Urinary bladder (tissue), 3 donors: ENCODE measurements at regions not wholly inside any gene's neighbourhood (a gene's known extent, or its start where the extent isn't known, plus 50 kb on each side); places are given as distances from the start of the nearest gene placed in this dataset.
"Not testable (repeated sequence)": the region's sequence is repeated elsewhere in the genome, so short reads cannot be mapped to it uniquely, and the experiment has no call there.

Source experiments
- DNase-seq: peaks from one replicate; pipeline ENCODE4 v3.0.0-alpha.2; 2015; ENCODE audit errors: extremely low spot score
- H3K27ac ChIP-seq: one replicate; pipeline ENCODE4 v1.5.1; 2013; ENCODE audit warnings: low read depth, mild to moderate bottlenecking, moderate library complexity
- H3K36me3 ChIP-seq: one replicate; pipeline ENCODE4 v1.6.1; 2013; ENCODE audit warnings: mild to moderate bottlenecking, moderate library complexity; ENCODE audit not compliant: insufficient read depth
- H3K4me1 ChIP-seq: one replicate; pipeline ENCODE4 v1.6.1; 2013; ENCODE audit warnings: mild to moderate bottlenecking, moderate library complexity; ENCODE audit not compliant: insufficient read depth
- H3K4me3 ChIP-seq: one replicate; pipeline ENCODE4 v1.5.1; 2013; ENCODE audit warnings: low read depth, low read length
- WGBS: extraction: QIAGEN DNeasy Blood & Tissue Kit; methylation state at CpG from one replicate; pipeline ENCODE4 v1.1.7; 2013; 5-methylcytosine and 5-hydroxymethylcytosine counted together
- donor health status: healthy with polysubstance abuse.
- donor health status: healthy.

- Histone ChIP-seq H3K27ac (no peak overlapping the region), H3K4me3 (no peak overlapping the region), H3K36me3 (no peaks in the 10 kb centered on the region), H3K4me1 (no peaks in the 10 kb centered on the region)
- WGBS, result 58% methylated on average over 1 of the region's 1 CpG
- DNase-seq, result no peak
Observed at GRCh38 chr4:128676095-128676494, 133.4 kb upstream of the JADE1 start.

DNA sequence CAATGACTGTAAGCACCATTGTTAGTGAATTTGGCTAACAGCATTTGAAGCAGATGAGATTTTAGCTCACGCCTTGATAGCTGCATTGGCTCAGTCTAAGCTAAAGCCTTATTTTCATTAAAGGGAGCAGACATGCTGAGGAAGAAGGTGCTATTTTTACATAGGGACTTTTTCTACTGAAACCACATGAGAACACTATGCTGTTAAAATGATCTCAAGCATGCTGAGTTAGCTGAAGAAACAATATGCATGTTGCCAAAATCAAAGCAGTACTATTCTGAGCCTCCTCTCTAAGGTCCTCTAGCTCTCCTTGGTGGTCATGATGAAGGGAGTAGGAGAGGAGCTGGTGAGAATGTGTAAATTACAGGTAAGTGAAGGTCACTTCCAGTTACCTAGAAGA is 134.4 kb upstream of the JADE1 start:
- H3K27ac ChIP-seq, result no peak overlapping the region
- no peak overlapping the region for H3K4me3 ChIP-seq
- no peaks in the 10 kb centered on the region for H3K36me3 ChIP-seq
- no peaks in the 10 kb centered on the region for H3K4me1 ChIP-seq
- 45% methylated on average over 1 of the region's 1 CpG for WGBS
- DNase-seq, result no peak

DNA sequence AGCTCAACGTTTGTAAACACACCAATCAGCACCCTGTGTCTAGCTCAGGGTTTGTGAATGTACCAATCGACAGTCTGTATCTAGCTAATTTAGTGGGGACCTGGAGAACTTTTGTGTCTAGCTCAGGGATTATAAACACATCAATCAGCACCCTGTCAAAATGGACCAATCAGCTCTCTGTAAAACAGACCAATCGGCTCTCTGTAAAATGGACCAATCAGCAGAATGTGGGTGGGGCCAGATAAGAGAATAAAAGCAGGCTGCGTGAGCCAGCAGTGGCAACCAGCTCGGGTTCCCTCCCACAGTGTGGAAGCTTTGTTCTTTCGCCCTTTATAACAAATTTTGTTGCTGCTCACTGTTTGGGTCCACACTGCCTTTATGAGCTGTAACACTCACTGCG is 136.3 kb upstream of the JADE1 start:
- H3K4me3 ChIP-seq, H3K27ac ChIP-seq, H3K36me3 ChIP-seq, DNase-seq, H3K4me1 ChIP-seq: not testable (repeated sequence)
- 79% methylated on average over 7 of the region's 7 CpGs for WGBS

GRCh38 chr4:128672596-128672995 is 136.9 kb upstream of the JADE1 start:
- not testable (repeated sequence) for H3K4me1 ChIP-seq, DNase-seq, H3K36me3 ChIP-seq, H3K27ac ChIP-seq, H3K4me3 ChIP-seq
- 93% methylated on average over 22 of the region's 22 CpGs for WGBS

DNA sequence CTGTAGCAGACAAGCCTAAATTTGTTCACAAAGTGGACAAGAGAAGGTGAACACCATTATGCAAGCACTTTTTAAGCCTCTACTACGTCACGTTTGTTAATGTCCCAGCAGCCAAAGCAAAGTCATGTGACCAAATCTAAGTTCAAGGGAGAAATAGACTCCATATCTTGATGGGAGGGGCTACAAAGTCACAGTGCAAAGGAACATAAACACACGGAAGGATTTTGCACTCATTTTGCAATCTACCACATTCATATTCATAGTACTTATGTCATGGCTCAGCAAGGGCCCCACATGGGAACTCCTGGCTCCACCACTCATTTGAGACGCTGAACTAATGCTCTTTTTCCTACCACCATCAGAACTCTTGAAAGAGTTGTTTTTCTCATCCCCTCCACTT is 139.0 kb upstream of the JADE1 start:
- Histone ChIP-seq H3K4me1 (no peaks in the 10 kb centered on the region), H3K27ac (no peak overlapping the region), H3K36me3 (no peaks in the 10 kb centered on the region), H3K4me3 (no peak overlapping the region)
- 85% methylated on average over 4 of the region's 4 CpGs for WGBS
- DNase-seq, result no peak

DNA sequence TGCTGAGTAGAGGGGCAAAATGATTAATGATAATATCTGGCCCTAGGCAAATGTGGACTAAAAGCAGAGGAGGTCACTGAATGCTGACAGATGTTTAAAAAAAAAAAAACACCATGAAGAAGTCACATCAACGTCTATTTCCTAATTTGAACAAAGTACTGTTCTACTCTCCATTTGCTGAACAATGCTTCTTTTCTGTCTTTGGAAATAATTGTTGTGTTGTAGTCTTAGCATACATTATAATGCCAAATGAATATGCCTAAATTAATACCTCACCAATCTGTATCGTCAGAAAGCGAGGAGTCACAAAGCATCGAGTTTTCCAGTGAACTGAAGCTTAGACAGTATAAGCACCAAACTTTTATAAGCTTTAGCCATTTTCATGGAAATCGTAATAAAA is 140.9 kb upstream of the JADE1 start:
- H3K4me3 ChIP-seq, result no peak overlapping the region
- H3K27ac ChIP-seq, result no peak overlapping the region
- no peak for DNase-seq
- 86% methylated on average over 5 of the region's 5 CpGs for WGBS
- H3K4me1 ChIP-seq, result no peaks in the 10 kb centered on the region
- H3K36me3 ChIP-seq, result no peaks in the 10 kb centered on the region

DNA sequence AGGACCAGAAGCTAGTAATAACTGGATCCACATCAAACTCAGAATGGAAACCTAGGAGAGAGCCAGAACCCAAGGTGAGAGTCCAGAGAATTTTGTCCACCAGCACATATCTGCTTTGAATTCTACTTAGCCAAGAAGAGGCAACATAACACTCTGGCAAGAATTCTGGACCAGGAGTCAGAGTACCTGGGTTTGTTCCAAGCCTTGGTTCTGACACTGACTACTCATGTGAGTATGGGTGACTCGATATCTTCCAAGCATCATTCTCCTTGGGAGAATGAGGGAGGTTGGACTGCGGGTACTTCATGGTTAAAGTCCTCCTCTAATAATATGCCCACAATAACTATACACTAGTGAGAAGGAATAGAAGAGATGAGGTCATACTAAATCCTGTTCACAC is 144.0 kb upstream of the JADE1 start:
- Histone ChIP-seq H3K36me3 (no peaks in the 10 kb centered on the region), H3K4me1 (no peaks in the 10 kb centered on the region), H3K4me3 (no peak overlapping the region), H3K27ac (no peak overlapping the region)
- whole genome bisulfite sequencing, result 69% methylated on average over 2 of the region's 2 CpGs
- no peak for DNase-seq

DNA sequence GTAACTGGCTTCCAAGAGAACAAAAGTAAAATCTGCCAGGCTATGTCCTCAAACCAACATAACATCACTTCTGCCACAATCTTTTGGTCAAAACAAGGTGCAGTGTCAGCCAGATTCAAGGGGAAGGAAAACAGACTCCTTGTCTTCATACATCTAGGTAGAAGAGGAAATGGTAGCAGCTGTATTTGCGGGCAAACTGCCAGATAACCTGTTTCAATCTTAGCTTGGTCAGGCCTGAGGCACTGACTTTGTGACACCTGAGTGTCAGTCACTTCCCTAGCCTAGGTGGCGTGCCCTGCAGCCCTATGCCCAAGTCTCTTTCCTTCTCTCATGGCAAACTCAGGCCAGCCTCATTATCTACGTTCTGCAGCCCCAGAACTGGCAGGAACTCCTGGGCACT is 146.2 kb upstream of the JADE1 start:
- H3K4me1 ChIP-seq, result no peaks in the 10 kb centered on the region
- no peaks in the 10 kb centered on the region for H3K36me3 ChIP-seq
- no peak overlapping the region for H3K27ac ChIP-seq
- DNase-seq, result no peak
- WGBS, result 76% methylated on average over 3 of the region's 3 CpGs
- no peak overlapping the region for H3K4me3 ChIP-seq

- no peak overlapping the region for H3K27ac ChIP-seq
- WGBS, result 83% methylated on average over 6 of the region's 6 CpGs
- no peaks in the 10 kb centered on the region for H3K4me1 ChIP-seq
- no peak overlapping the region for H3K4me3 ChIP-seq
- no peak for DNase-seq
- no peaks in the 10 kb centered on the region for H3K36me3 ChIP-seq
Observed at GRCh38 chr4:128661479-128661878, 148.0 kb upstream of the JADE1 start.

GRCh38 chr4:128660361-128661215 is 148.9 kb upstream of the JADE1 start:
- Histone ChIP-seq H3K36me3 (no peaks in the 10 kb centered on the region), H3K4me3 (no peak overlapping the region), H3K27ac (no peak overlapping the region), H3K4me1 (no peaks in the 10 kb centered on the region)
- peak; percentile 70 for DNase-seq
- 50% methylated on average over 3 of the region's 3 CpGs for WGBS

DNA sequence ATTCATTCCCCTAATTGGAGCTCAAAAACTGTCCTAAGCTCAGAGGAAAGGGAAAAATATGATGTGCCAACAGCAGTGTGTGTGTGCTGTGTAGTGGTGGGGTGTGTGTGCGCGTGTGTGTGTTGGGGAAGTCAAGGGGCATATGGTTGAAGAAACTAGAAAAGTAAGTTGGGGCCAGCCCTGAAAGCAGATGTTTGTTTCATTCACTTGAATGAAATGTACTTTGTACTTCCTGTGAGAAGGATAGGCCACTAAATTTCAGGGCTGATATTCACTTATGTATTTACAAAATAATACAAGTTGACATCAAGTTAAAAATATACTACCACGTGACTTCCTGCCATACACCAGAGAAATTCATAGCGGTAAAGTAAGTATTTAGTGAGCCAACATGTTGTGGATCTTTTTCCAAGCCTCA is 151.3 kb upstream of the JADE1 start:
- no peak for DNase-seq
- Histone ChIP-seq H3K4me1 (no peaks in the 10 kb centered on the region), H3K36me3 (no peaks in the 10 kb centered on the region), H3K27ac (no peak overlapping the region), H3K4me3 (no peak overlapping the region)
- 55% methylated on average over 4 of the region's 4 CpGs for WGBS

DNA sequence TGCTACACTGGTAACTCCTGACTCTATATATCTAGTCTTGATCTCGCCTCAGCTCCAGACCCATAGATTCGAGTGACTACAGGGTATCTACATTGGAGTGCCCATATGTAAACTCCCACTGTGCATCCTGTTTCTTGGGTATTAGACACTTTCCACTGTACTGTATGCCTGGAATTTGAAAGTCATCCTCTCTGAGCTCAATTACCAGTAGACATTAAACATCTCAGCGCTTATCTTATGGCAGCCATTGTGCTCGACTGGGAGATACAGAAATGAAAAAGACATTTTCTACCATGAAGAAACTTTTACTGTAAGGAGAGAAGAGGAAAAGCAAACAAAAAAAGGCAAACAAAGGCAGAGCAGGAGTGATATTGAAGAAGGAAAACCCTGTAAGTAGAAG is 151.9 kb upstream of the JADE1 start:
- Histone ChIP-seq H3K4me1 (no peaks in the 10 kb centered on the region), H3K36me3 (no peaks in the 10 kb centered on the region), H3K27ac (no peak overlapping the region), H3K4me3 (no peak overlapping the region)
- 97% methylated on average over 4 of the region's 4 CpGs for WGBS
- no peak for DNase-seq

GRCh38 chr4:128654465-128654864 is 155.0 kb upstream of the JADE1 start:
- H3K4me1 ChIP-seq, result no peaks in the 10 kb centered on the region
- H3K4me3 ChIP-seq, result no peak overlapping the region
- H3K36me3 ChIP-seq, result no peaks in the 10 kb centered on the region
- WGBS, result 84% methylated on average over 3 of the region's 3 CpGs
- DNase-seq, result no peak
- H3K27ac ChIP-seq, result no peak overlapping the region

- 25% methylated on average over 8 of the region's 8 CpGs for WGBS
- Histone ChIP-seq H3K4me1 (no peaks in the 10 kb centered on the region), H3K27ac (no peak overlapping the region), H3K4me3 (no peak overlapping the region), H3K36me3 (no peaks in the 10 kb centered on the region)
- DNase-seq, result peak; percentile 82
Observed at GRCh38 chr4:128653527-128654444, 155.7 kb upstream of the JADE1 start.
